Endothelial cell of hepatic sinusoid (primary cell): ENCODE measurements at regions not wholly inside any gene's neighbourhood (a gene's known extent, or its start where the extent isn't known, plus 50 kb on each side); places are given as distances from the start of the nearest gene placed in this dataset.
"Not testable (repeated sequence)": the region's sequence is repeated elsewhere in the genome, so short reads cannot be mapped to it uniquely, and the experiment has no call there.

Experiments used
- in situ Hi-C: cut with HindIII; loops from 2 replicates; pipeline ENCODE4 v1.10.0; 2017; ENCODE audit warnings: low sequenced_read_pairs

GRCh38 chr3:6062261-6063187, 798.4 kb upstream of the GRM7 start:
- in situ Hi-C loops = no loop called here

GRCh38 chr3:6066397-6066796, 794.5 kb upstream of the GRM7 start:
- in situ Hi-C loops = no loop called here

GRCh38 chr3:6066868-6067578, 793.9 kb upstream of the GRM7 start:
- in situ Hi-C loops = not testable (repeated sequence)

- in situ Hi-C loops = no loop called here
Measured at GRCh38 chr3:6074952-6075351, 786.0 kb upstream of the GRM7 start.

- in situ Hi-C loops = no loop called here
Measured at GRCh38 chr3:6078436-6078835, 782.5 kb upstream of the GRM7 start.

GRCh38 chr3:6079011-6079410, 781.9 kb upstream of the GRM7 start:
- in situ Hi-C loops = no loop called here

GRCh38 chr3:6079561-6080179, 781.2 kb upstream of the GRM7 start:
- in situ Hi-C loops = no loop called here

GRCh38 chr3:6088433-6088832, 772.5 kb upstream of the GRM7 start:
- in situ Hi-C loops = no loop called here

- in situ Hi-C loops = no loop called here
Measured at GRCh38 chr3:6089780-6090179, 771.1 kb upstream of the GRM7 start.

GRCh38 chr3:6091262-6091661, 769.7 kb upstream of the GRM7 start:
- in situ Hi-C loops = no loop called here

- in situ Hi-C loops = no loop called here
Measured at GRCh38 chr3:6095006-6095405, 765.9 kb upstream of the GRM7 start.

- in situ Hi-C loops = no loop called here
Measured at GRCh38 chr3:6097021-6097420, 763.9 kb upstream of the GRM7 start.

GRCh38 chr3:6097556-6097955, 763.4 kb upstream of the GRM7 start:
- in situ Hi-C loops = no loop called here

GRCh38 chr3:6098516-6099157, 762.3 kb upstream of the GRM7 start:
- in situ Hi-C loops = no loop called here

- in situ Hi-C loops = no loop called here
Measured at GRCh38 chr3:6099458-6100075, 761.3 kb upstream of the GRM7 start.

- in situ Hi-C loops = no loop called here
Measured at GRCh38 chr3:6105187-6105586, 755.7 kb upstream of the GRM7 start.

- in situ Hi-C loops = no loop called here
Measured at GRCh38 chr3:6108957-6109356, 752.0 kb upstream of the GRM7 start.

- in situ Hi-C loops = no loop called here
Measured at GRCh38 chr3:6110451-6110850, 750.5 kb upstream of the GRM7 start.

GRCh38 chr3:6112546-6112945, 748.4 kb upstream of the GRM7 start:
- in situ Hi-C loops = no loop called here

GRCh38 chr3:6113338-6113737, 747.6 kb upstream of the GRM7 start:
- in situ Hi-C loops = no loop called here

GRCh38 chr3:6119367-6119766, 741.5 kb upstream of the GRM7 start:
- in situ Hi-C loops = no loop called here
